SK-N-MC (cell line): ENCODE measurements at regions not wholly inside any gene's neighbourhood (a gene's known extent, or its start where the extent isn't known, plus 50 kb on each side); places are given as distances from the start of the nearest gene placed in this dataset.

Experiments used
- EZH2 ChIP-seq: fragments of 200-600 bp; sonication (generic); IDR thresholded peaks from one replicate; pipeline ENCODE4 v1.6.1; 2017; ENCODE audit warnings: antibody characterized with exemption
- POLR2AphosphoS5 ChIP-seq: IDR thresholded peaks from 2 replicates; pipeline ENCODE4 v1.6.1; 2012; ENCODE audit warnings: mild to moderate bottlenecking, low read depth, low read length, borderline replicate concordance

DNA sequence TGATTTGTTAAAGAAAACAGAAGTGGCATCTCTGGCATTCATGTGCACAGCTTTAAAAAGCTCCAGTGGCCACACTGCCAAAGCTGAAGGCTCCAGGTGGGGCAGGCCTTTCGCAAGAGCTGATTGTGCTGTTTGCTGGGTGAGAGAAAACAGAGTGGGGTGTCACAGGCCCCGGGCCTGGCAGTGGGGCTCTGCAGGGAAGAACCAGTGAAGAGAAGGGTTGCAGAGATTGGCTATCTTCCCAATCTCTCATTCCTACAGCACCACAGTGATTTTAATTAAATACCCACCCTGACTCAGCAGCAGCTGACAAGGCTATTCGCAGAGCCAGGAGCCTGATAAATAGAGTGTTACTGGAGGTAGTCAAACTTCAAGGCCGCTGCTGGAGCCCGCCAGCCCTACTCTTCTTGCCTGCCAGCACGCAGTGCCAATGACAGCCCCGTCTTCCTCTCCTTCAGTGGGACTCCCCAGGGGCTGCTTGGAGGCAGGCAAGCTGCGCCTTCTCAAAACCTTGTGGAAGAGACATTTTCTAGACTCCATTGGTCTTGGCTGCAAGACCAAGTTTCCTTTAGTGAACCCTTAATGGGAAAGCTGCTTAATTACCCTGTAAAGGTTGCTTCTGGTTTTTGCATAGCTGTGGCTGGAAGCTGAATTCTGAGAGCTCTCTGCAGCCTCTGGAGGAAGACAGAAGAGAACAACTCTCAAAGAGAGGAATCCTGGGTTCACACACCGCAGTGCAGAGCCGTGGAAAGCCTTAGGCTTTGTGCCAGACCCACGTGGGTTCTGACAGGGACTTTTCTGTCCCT is 225.8 kb upstream of the SLCO3A1 start:
- TF ChIP-seq POLR2AphosphoS5 (no peak), EZH2 (no peak)
